Body of pancreas (tissue), 4 donors: ENCODE measurements at regions not wholly inside any gene's neighbourhood (a gene's known extent, or its start where the extent isn't known, plus 50 kb on each side); places are given as distances from the start of the nearest gene placed in this dataset.

Source experiments
- CTCF ChIP-seq, 7 experiments: fragments of 450-650 bp in 4 of 7; fragments of 200-600 bp in 3 of 7; sonication (generic) in 3 of 7; IDR thresholded peaks; one replicate each; pipeline ENCODE4 v1.5.1; 2016 to 2019; ENCODE audit warnings: antibody characterized with exemption in 7 of 7
- POLR2A ChIP-seq, 3 donors: fragments of 450-650 bp; IDR thresholded peaks; one replicate each; pipeline ENCODE4 v1.6.1; 2016; ENCODE audit warnings: antibody characterized with exemption in 3 of 3, mild to moderate bottlenecking in 2 of 3

- TF ChIP-seq CTCF (IDR thresholded peaks at IDR 0.05) = no peak
- TF ChIP-seq POLR2A (IDR thresholded peaks at IDR 0.05) = no peak
These were observed 83.9 kb upstream of the USP9X start for GRCh38 chrX:41001327-41001726.
